Prostate gland (tissue), 2 donors: ENCODE measurements at regions not wholly inside any gene's neighbourhood (a gene's known extent, or its start where the extent isn't known, plus 50 kb on each side); places are given as distances from the start of the nearest gene placed in this dataset.

ENCODE experiments used
- CTCF ChIP-seq, 4 experiments: fragments of 200-600 bp in 2 of 4; fragments of 450-650 bp in 2 of 4; sonication (generic) in 2 of 4; IDR thresholded peaks; 1 replicate in 3 of 4; 2 replicates in 1 of 4; pipeline ENCODE4 v1.5.1; 2016 to 2019; ENCODE audit warnings: antibody characterized with exemption in 4 of 4, mild to moderate bottlenecking in 2 of 4, moderate library complexity in 2 of 4
- POLR2AphosphoS5 ChIP-seq: sonication (generic); formaldehyde crosslinking; IDR thresholded peaks from one replicate; pipeline ENCODE4 v1.6.1; 2017; ENCODE audit warnings: antibody characterized with exemption

- no peak for TF ChIP-seq CTCF (IDR thresholded peaks at IDR 0.05)
- no peak for TF ChIP-seq POLR2AphosphoS5
Measured at GRCh38 chr3:18247139-18247695, 177.9 kb downstream of the SATB1 start.
